Osteocyte (in vitro differentiated cells): ENCODE measurements at regions not wholly inside any gene's neighbourhood (a gene's known extent, or its start where the extent isn't known, plus 50 kb on each side); places are given as distances from the start of the nearest gene placed in this dataset.

ENCODE experiments used
- DNase-seq: peaks from one replicate; pipeline ENCODE4 v3.0.0; 2021; ENCODE audit warnings: mixed read lengths; ENCODE audit not compliant: unreplicated experiment; ENCODE audit errors: extremely low spot score
- H3K27ac Mint-ChIP-seq: one replicate; pipeline ENCODE4 v1.8.0; 2021; ENCODE audit warnings: mild to moderate bottlenecking, mixed read lengths; ENCODE audit not compliant: unreplicated experiment
- H3K27me3 Mint-ChIP-seq: one replicate; pipeline ENCODE4 v1.8.0; 2021; ENCODE audit warnings: mixed read lengths; ENCODE audit not compliant: unreplicated experiment
- H3K36me3 Mint-ChIP-seq: one replicate; pipeline ENCODE4 v1.8.0; 2021; ENCODE audit warnings: mixed read lengths; ENCODE audit not compliant: unreplicated experiment
- H3K4me1 Mint-ChIP-seq: one replicate; pipeline ENCODE4 v1.8.0; 2021; ENCODE audit warnings: mixed read lengths; ENCODE audit not compliant: unreplicated experiment
- H3K4me3 Mint-ChIP-seq: one replicate; pipeline ENCODE4 v1.8.0; 2021; ENCODE audit warnings: mild to moderate bottlenecking, moderate library complexity, mixed read lengths; ENCODE audit not compliant: unreplicated experiment
- H3K9me3 Mint-ChIP-seq: one replicate; pipeline ENCODE4 v1.8.0; 2021; ENCODE audit warnings: mixed read lengths; ENCODE audit not compliant: unreplicated experiment
- TF ChIP-seq, protein P1 (sequence below): fragments of 200-600 bp; sonication (generic); IDR thresholded peaks from 2 replicates; pipeline ENCODE4 v1.5.0; 2021; ENCODE audit warnings: antibody characterized with exemption, mild to moderate bottlenecking, moderate library complexity

GRCh38 chr2:65532937-65533336 is 100.5 kb upstream of the SPRED2 start:
- Mint-ChIP-seq H3K27me3 (peaks cover 4% of the 10 kb centered on the region), H3K36me3 (no peaks in the 10 kb centered on the region), H3K27ac (no peak overlapping the region), H3K4me3 (no peak overlapping the region), H3K4me1 (no peaks in the 10 kb centered on the region), H3K9me3 (no peaks in the 10 kb centered on the region)
- TF ChIP-seq, protein P1, sequence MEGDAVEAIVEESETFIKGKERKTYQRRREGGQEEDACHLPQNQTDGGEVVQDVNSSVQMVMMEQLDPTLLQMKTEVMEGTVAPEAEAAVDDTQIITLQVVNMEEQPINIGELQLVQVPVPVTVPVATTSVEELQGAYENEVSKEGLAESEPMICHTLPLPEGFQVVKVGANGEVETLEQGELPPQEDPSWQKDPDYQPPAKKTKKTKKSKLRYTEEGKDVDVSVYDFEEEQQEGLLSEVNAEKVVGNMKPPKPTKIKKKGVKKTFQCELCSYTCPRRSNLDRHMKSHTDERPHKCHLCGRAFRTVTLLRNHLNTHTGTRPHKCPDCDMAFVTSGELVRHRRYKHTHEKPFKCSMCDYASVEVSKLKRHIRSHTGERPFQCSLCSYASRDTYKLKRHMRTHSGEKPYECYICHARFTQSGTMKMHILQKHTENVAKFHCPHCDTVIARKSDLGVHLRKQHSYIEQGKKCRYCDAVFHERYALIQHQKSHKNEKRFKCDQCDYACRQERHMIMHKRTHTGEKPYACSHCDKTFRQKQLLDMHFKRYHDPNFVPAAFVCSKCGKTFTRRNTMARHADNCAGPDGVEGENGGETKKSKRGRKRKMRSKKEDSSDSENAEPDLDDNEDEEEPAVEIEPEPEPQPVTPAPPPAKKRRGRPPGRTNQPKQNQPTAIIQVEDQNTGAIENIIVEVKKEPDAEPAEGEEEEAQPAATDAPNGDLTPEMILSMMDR = no peak
- no peak for DNase-seq

DNA sequence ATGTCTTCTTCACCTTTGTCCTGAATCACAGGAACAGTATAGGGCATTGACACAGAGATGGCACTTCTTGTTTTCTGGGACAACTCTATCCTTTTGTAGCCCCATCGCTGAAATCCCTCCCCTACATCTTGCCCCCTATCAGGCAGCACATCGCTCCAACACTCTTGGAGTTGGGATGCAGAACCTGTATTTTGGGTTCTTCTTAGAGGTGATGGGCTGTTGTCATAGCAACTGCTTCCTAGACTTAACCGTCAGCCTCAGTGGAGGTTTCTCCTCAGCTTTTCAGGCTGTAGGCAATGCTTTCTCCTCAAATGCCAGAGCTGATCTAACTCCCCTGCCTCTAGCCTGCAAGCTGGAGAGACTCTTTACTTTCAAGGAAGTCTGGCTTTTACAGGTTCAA is 99.9 kb upstream of the SPRED2 start:
- TF ChIP-seq, protein P1 = no peak
- DNase-seq = no peak
- H3K4me3 Mint-ChIP-seq = no peak overlapping the region
- H3K36me3 Mint-ChIP-seq = no peaks in the 10 kb centered on the region
- H3K27me3 Mint-ChIP-seq = peaks cover 4% of the 10 kb centered on the region
- H3K27ac Mint-ChIP-seq = no peak overlapping the region
- no peaks in the 10 kb centered on the region for H3K9me3 Mint-ChIP-seq
- no peaks in the 10 kb centered on the region for H3K4me1 Mint-ChIP-seq

DNA sequence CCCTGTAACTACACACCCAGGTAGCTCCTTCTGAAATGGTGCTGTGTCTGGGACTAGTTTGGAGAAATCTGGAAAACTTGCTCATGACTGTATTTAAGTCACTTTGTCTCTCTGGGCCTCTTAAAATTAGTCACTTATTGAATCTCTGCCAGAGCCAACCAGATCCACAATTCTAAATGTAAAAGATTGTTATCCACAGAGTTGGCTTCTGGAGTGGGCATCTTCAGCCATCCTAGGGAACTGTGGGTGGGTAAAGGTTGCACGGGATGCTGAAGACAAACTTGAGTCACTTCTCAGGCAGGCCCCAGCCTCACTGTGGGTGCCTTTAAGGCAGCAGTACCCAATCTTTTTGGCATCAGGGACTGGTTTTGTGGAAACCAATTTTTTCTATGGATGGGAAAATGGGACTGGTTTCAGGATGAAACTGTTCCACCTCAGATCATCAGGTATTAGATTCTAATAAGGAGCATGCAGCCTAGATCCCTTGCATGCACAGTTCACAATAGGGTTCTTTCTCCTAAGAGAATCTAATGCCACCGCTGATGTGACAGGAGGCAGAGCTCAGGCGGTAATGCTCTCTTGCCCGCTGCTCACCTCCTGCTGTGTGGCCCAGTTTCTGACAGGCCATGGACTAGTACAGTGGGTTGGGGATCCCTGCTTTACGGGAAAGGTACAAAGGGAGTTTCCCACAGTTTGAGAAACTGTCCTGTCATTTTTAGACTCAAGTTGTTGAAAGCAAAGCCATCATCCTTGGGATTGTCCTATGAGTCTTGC is 98.3 kb upstream of the SPRED2 start:
- no peaks in the 10 kb centered on the region for H3K9me3 Mint-ChIP-seq
- no peak for DNase-seq
- H3K36me3 Mint-ChIP-seq = no peaks in the 10 kb centered on the region
- H3K27ac Mint-ChIP-seq = no peak overlapping the region
- H3K4me3 Mint-ChIP-seq = no peak overlapping the region
- TF ChIP-seq, protein P1 = no peak
- H3K27me3 Mint-ChIP-seq = no peaks in the 10 kb centered on the region
- peaks cover 3% of the 10 kb centered on the region for H3K4me1 Mint-ChIP-seq

DNA sequence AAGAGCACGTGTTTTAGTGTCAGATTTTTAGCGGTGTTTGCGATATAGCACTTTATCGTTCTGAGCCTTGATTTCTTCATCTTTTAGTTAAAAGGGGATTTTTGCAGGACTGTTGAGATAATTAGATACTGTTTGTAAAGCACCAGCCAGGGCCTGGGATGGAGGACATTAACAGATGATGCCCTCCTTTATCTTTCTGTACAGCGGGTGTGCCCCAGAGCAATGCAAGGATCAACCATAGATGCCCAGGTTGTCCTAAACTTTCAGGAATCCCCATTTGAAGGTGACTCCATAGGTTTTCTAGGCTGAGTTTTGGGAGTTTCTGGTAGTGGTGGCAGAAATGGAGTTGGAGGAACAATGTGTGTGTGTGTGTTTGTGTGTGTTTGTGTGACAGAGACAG is 97.0 kb upstream of the SPRED2 start:
- Mint-ChIP-seq H3K4me1 (peaks cover 5% of the 10 kb centered on the region), H3K27me3 (no peaks in the 10 kb centered on the region), H3K4me3 (no peak overlapping the region), H3K9me3 (peaks cover 4% of the 10 kb centered on the region), H3K27ac (no peak overlapping the region), H3K36me3 (peaks cover 1% of the 10 kb centered on the region)
- TF ChIP-seq, protein P1 = no peak
- no peak for DNase-seq

GRCh38 chr2:65528241-65528574 is 95.8 kb upstream of the SPRED2 start:
- peaks cover 5% of the 10 kb centered on the region for H3K9me3 Mint-ChIP-seq
- H3K4me1 Mint-ChIP-seq = peaks cover 5% of the 10 kb centered on the region
- TF ChIP-seq, protein P1 = no peak
- H3K36me3 Mint-ChIP-seq = peaks cover 2% of the 10 kb centered on the region
- H3K27ac Mint-ChIP-seq = no peak overlapping the region
- H3K27me3 Mint-ChIP-seq = no peaks in the 10 kb centered on the region
- no peak for DNase-seq
- no peak overlapping the region for H3K4me3 Mint-ChIP-seq
